ENCODE measurements at regions not wholly inside any gene's neighbourhood (a gene's known extent, or its start where the extent isn't known, plus 50 kb on each side); places are given as distances from the start of the nearest gene placed in this dataset.

- Mint-ChIP-seq H3K27me3 (ENCODE audit: insufficient read depth) (no peaks in the 10 kb centered on the region), H3K36me3 (ENCODE audit: low read depth) (no peaks in the 10 kb centered on the region), H3K27ac (no peak overlapping the region), H3K4me3 (no peak overlapping the region), H3K4me1 (no peaks in the 10 kb centered on the region), H3K9me3 (no peaks in the 10 kb centered on the region)
- no peaks in the 10 kb centered on the region for H3K27me3 ChIP-seq (ENCODE audit: control insufficient read depth, insufficient read depth, low read length, poor library complexity, severe bottlenecking)
- 89 to 95% methylated on average over 6 to 9 of the region's 9 CpGs for WGBS, 2 experiments (ENCODE audit: insufficient coverage in 1 of 2, insufficient read length in 1 of 2)
- H3K9me3 ChIP-seq (ENCODE audit: control insufficient read depth, low read length): no peaks in the 10 kb centered on the region
- H3K9ac ChIP-seq (ENCODE audit: extremely low read depth, low read length, poor library complexity, severe bottlenecking): no peak overlapping the region
- no peaks in the 10 kb centered on the region for H3K4me1 ChIP-seq (ENCODE audit: control insufficient read depth, insufficient read depth, low read length)
- no peak for DNase-seq
- H3K27ac ChIP-seq (ENCODE audit: low read depth, low read length): no peak overlapping the region
- no peaks in the 10 kb centered on the region for H3K36me3 ChIP-seq (ENCODE audit: control insufficient read depth, insufficient read depth, low read length)
- TF ChIP-seq, protein P1, sequence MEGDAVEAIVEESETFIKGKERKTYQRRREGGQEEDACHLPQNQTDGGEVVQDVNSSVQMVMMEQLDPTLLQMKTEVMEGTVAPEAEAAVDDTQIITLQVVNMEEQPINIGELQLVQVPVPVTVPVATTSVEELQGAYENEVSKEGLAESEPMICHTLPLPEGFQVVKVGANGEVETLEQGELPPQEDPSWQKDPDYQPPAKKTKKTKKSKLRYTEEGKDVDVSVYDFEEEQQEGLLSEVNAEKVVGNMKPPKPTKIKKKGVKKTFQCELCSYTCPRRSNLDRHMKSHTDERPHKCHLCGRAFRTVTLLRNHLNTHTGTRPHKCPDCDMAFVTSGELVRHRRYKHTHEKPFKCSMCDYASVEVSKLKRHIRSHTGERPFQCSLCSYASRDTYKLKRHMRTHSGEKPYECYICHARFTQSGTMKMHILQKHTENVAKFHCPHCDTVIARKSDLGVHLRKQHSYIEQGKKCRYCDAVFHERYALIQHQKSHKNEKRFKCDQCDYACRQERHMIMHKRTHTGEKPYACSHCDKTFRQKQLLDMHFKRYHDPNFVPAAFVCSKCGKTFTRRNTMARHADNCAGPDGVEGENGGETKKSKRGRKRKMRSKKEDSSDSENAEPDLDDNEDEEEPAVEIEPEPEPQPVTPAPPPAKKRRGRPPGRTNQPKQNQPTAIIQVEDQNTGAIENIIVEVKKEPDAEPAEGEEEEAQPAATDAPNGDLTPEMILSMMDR (conservative IDR thresholded peaks at IDR 0.05): no peak
- H3K4me3 ChIP-seq (ENCODE audit: low read length): no peak overlapping the region
Observed at GRCh38 chr11:39786281-39786680, 1673.2 kb downstream of the LRRC4C start.

DNA sequence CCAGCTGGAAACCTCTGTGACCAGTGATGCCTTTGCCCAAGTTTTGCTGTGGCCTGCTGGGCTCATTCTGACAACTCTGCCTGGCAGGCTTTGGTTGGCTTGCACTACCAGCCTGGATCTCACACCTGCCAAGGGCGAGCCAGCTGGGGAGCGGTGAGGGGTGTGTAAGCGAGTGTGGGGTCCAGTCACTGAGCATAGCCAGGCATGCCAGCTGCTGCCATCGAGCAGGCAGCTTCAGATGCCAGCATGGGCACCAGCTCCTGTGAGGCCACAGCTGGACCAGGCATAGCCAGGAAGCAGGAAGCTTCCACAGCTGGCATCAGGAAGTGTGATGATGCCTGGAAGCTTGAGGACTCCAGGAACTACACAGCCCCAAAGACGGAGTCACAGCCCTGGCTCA, 1674.6 kb downstream of the LRRC4C start:
- WGBS, 2 experiments (ENCODE audit: insufficient coverage in 1 of 2, insufficient read length in 1 of 2): 94 to 100% methylated on average over 4 to 5 of the region's 5 CpGs
- H3K27me3 Mint-ChIP-seq (ENCODE audit: insufficient read depth): no peaks in the 10 kb centered on the region
- no peaks in the 10 kb centered on the region for H3K27me3 ChIP-seq (ENCODE audit: control insufficient read depth, insufficient read depth, low read length, poor library complexity, severe bottlenecking)
- no peak overlapping the region for H3K9ac ChIP-seq (ENCODE audit: extremely low read depth, low read length, poor library complexity, severe bottlenecking)
- no peaks in the 10 kb centered on the region for H3K4me1 ChIP-seq (ENCODE audit: control insufficient read depth, insufficient read depth, low read length)
- TF ChIP-seq, protein P1 (conservative IDR thresholded peaks at IDR 0.05): no peak
- H3K4me3 Mint-ChIP-seq: no peak overlapping the region
- no peaks in the 10 kb centered on the region for H3K9me3 ChIP-seq (ENCODE audit: control insufficient read depth, low read length)
- no peak overlapping the region for H3K27ac ChIP-seq (ENCODE audit: low read depth, low read length)
- no peak for DNase-seq
- no peaks in the 10 kb centered on the region for H3K9me3 Mint-ChIP-seq
- no peak overlapping the region for H3K27ac Mint-ChIP-seq
- no peaks in the 10 kb centered on the region for H3K36me3 ChIP-seq (ENCODE audit: control insufficient read depth, insufficient read depth, low read length)
- no peaks in the 10 kb centered on the region for H3K4me1 Mint-ChIP-seq
- no peaks in the 10 kb centered on the region for H3K36me3 Mint-ChIP-seq (ENCODE audit: low read depth)
- H3K4me3 ChIP-seq (ENCODE audit: low read length): no peak overlapping the region

GRCh38 chr11:39780131-39780530, 1679.3 kb downstream of the LRRC4C start:
- Mint-ChIP-seq H3K27me3 (ENCODE audit: insufficient read depth) (no peaks in the 10 kb centered on the region), H3K4me1 (no peaks in the 10 kb centered on the region), H3K27ac (no peak overlapping the region), H3K36me3 (ENCODE audit: low read depth) (no peaks in the 10 kb centered on the region), H3K9me3 (no peaks in the 10 kb centered on the region), H3K4me3 (no peak overlapping the region)
- Histone ChIP-seq H3K9ac (ENCODE audit: extremely low read depth, low read length, poor library complexity, severe bottlenecking) (no peak overlapping the region), H3K27me3 (ENCODE audit: control insufficient read depth, insufficient read depth, low read length, poor library complexity, severe bottlenecking) (no peaks in the 10 kb centered on the region), H3K4me1 (ENCODE audit: control insufficient read depth, insufficient read depth, low read length) (no peaks in the 10 kb centered on the region), H3K27ac (ENCODE audit: low read depth, low read length) (no peak overlapping the region), H3K9me3 (ENCODE audit: control insufficient read depth, low read length) (no peaks in the 10 kb centered on the region), H3K4me3 (ENCODE audit: low read length) (no peak overlapping the region), H3K36me3 (ENCODE audit: control insufficient read depth, insufficient read depth, low read length) (no peaks in the 10 kb centered on the region)
- TF ChIP-seq, protein P1 (conservative IDR thresholded peaks at IDR 0.05): no peak
- 84 to 96% methylated on average over 3 of the region's 3 CpGs for WGBS, 2 experiments (ENCODE audit: insufficient coverage in 1 of 2, insufficient read length in 1 of 2)
- no peak for DNase-seq

Data from endodermal cell (in vitro differentiated cells).